ENCODE measurements at regions not wholly inside any gene's neighbourhood (a gene's known extent, or its start where the extent isn't known, plus 50 kb on each side); places are given as distances from the start of the nearest gene placed in this dataset.

DNA sequence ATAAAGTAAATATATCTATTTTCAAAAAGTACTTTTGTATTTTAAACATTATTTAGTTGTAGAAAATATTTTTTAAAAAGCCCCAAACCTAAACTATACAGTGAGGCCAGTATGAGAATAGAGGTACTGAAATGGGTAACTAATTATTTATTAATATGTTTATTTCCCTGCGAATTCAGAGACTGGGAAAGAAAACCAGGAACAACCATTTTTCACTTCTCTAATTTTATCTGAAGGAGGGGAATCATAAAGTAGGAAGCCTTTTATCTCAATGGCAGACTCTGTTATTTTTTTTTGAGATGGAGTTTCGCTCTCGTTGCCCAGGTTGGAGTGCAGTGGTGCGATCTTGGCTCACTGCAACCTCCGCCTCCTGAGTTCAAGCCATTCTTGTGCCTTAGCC is 63.6 kb upstream of the TRAK1 start:
- TF ChIP-seq, protein P1, sequence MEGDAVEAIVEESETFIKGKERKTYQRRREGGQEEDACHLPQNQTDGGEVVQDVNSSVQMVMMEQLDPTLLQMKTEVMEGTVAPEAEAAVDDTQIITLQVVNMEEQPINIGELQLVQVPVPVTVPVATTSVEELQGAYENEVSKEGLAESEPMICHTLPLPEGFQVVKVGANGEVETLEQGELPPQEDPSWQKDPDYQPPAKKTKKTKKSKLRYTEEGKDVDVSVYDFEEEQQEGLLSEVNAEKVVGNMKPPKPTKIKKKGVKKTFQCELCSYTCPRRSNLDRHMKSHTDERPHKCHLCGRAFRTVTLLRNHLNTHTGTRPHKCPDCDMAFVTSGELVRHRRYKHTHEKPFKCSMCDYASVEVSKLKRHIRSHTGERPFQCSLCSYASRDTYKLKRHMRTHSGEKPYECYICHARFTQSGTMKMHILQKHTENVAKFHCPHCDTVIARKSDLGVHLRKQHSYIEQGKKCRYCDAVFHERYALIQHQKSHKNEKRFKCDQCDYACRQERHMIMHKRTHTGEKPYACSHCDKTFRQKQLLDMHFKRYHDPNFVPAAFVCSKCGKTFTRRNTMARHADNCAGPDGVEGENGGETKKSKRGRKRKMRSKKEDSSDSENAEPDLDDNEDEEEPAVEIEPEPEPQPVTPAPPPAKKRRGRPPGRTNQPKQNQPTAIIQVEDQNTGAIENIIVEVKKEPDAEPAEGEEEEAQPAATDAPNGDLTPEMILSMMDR (conservative IDR thresholded peaks at IDR 0.05) = no peak
- no peak for TF ChIP-seq EZH2 (IDR thresholded peaks at IDR 0.05; ENCODE audit: low read depth)

All from PC-9 (cell line).